ENCODE measurements at regions not wholly inside any gene's neighbourhood (a gene's known extent, or its start where the extent isn't known, plus 50 kb on each side); places are given as distances from the start of the nearest gene placed in this dataset.
A peak's percentile ranks its signal among the peaks of the same experiment; 100 is the strongest.
"Not testable (repeated sequence)": the region's sequence is repeated elsewhere in the genome, so short reads cannot be mapped to it uniquely, and the experiment has no call there.

- DNase-seq (ENCODE audit: low read depth); H3K4me3 ChIP-seq (ENCODE audit: low read length): not testable (repeated sequence)
Observed at GRCh38 chr2:181737302-181737701, 57.0 kb upstream of the NEUROD1 start.

DNA sequence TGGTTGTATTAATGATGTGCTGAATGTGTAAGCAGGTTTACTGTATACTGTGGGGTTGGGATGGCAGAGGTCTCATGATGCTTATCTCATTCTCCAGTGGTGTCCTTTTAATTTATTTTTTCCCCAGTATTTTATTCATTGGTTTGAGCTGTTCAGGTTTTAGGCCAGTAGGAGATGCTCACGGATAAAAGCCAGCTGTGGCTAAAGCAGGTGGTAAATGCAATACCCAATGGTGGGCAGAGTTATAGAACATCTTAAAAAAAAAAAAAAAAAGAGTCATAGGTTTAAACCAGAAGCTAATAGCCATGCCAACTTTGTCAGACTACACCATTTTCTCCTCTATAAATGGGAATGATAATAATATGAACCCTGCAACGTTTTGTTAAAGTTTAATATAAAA, 57.8 kb upstream of the NEUROD1 start:
- H3K4me3 ChIP-seq (ENCODE audit: low read length): no peak overlapping the region
- no peak for DNase-seq (ENCODE audit: low read depth)

DNA sequence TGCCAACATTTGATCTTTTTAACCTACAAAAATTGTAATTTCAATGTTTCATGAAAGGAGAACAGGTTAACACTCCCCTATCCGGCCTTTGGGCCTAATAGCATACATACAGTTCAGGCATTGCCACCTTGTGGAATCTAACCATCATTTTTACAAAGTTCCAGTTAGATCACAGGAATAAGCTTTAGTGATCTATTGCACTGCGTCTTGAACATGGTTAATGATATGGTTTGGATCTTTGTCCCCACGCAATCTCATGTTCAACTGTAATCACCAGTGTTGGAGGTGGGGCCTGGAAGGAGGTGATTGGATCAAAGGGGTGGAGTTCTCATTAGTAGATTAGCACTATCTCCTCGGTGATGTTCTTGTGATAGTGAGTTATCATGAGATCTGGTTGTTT, 58.2 kb upstream of the NEUROD1 start:
- H3K4me3 ChIP-seq (ENCODE audit: low read length): no peak overlapping the region
- no peak for TF ChIP-seq CTCF (conservative IDR thresholded peaks at IDR 0.05; ENCODE audit: low read length)
- no peak for DNase-seq (ENCODE audit: low read depth)

More for the DNA sequence above, 57.8 kb upstream of the NEUROD1 start:
- TF ChIP-seq CTCF (conservative IDR thresholded peaks at IDR 0.05; ENCODE audit: low read length): no peak

- no peak for TF ChIP-seq CTCF (conservative IDR thresholded peaks at IDR 0.05; ENCODE audit: low read length)
- DNase-seq (ENCODE audit: low read depth): peak; percentile 3
- no peak overlapping the region for H3K4me3 ChIP-seq (ENCODE audit: low read length)
Observed at GRCh38 chr2:181741756-181742155, 61.4 kb upstream of the NEUROD1 start.

GRCh38 chr2:181742361-181742760, 62.0 kb upstream of the NEUROD1 start:
- no peak for TF ChIP-seq CTCF (conservative IDR thresholded peaks at IDR 0.05; ENCODE audit: low read length)
- no peak overlapping the region for H3K4me3 ChIP-seq (ENCODE audit: low read length)
- no peak for DNase-seq (ENCODE audit: low read depth)

- H3K4me3 ChIP-seq (ENCODE audit: low read length): no peak overlapping the region
- TF ChIP-seq CTCF (conservative IDR thresholded peaks at IDR 0.05; ENCODE audit: low read length): peak; percentile 75
- peak; percentile 59 for DNase-seq (ENCODE audit: low read depth)
Observed at GRCh38 chr2:181742922-181743722, 62.8 kb upstream of the NEUROD1 start.

DNA sequence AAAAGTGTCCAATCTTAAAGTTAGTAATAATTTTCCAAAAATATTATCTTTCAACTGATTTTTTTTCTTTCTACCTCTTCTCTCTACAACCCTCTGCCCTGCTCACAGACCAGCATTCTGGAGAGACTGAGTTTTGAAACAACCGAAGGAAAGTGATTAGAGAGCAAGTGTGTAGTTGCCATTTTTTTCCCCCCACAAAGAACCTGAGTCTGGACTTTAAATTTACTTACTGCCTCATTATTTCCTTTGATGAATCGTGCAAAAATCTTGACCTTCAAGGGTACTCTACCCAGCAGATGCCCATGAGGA, 63.4 kb upstream of the NEUROD1 start:
- no peak for DNase-seq (ENCODE audit: low read depth)
- no peak for TF ChIP-seq CTCF (conservative IDR thresholded peaks at IDR 0.05; ENCODE audit: low read length)
- no peak overlapping the region for H3K4me3 ChIP-seq (ENCODE audit: low read length)

All from AG10803 (cell line).